Esophagus mucosa (tissue), 1 donor: ENCODE measurements at regions not wholly inside any gene's neighbourhood (a gene's known extent, or its start where the extent isn't known, plus 50 kb on each side); places are given as distances from the start of the nearest gene placed in this dataset.

Experiments
- ATAC-seq: fragments of 200-7000 bp; cut with Tn5 transposase; one replicate; pipeline ENCODE4 v1.9.1; 2020
- donor health status: DM: yes; HTN: yes; CAD: no.

DNA sequence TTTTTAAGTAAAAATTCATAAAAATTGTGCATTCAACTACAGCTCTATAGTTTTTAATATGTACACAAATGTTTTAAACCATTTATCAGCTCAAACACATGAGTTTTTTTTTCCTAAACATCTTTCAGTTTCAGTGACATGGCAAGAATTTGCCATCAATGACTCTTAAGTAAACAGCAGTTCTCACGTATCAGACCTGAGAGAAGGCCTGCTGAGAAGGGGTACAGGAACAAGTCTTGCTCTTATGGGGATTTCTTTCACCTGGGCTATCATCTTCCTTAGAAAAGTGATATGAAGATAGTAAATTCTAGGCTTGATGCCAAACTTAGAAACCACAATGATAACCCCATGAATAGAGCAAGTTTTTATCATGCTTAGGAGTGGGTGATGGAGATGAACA is 467.8 kb downstream of the ARL4A start:
- no peak for ATAC-seq

DNA sequence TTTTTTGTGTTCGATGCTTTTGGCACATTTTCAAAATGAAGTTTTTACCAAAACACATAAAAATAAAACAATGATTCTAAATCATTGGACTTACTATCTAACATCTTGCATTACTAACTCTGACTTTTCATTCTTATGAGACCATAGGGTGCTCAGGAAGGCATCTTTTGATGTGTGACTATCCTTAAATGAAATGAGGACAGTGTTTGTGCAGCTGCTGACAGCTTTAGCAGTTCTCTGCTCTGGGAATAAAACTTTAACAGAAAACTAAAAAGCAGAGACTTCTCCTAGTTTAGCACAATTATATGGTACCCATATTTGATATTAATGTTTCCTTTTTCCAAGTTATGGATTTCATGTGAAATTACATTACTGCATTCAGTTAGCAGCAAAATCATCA is 471.6 kb downstream of the ARL4A start:
- no peak for ATAC-seq

DNA sequence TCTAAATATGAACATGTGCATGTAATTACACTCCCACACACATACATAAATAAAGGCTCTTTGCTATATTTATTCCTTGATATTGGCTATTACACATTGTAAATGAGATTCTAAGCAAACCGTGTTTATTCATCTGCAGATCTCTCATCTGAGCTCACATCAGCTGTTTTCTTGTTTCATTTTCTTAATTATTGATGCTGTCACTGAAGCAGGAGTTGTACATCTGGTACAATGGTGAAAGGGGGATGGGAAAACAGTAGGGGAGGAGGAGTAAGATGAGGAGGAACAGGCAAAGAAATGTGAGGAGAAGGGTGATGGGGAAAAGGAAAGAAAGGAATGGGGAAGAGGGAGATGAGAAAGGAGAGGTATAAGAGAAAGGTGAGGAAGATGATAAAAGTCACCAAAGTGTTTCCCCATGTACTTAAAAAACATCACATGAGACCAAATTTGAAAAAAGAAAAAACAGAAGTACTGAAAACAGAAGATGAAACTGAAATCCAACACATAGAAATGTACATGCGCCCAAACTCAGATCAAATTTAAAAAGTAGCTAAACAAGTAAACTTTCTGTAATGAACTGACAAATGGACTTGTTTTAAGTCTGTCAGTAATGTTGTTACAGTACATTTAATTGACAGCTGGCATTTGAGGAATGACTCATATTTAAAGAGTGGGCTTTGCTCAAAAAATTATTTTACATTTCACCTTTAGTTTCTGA is 472.2 kb downstream of the ARL4A start:
- ATAC-seq = no peak

DNA sequence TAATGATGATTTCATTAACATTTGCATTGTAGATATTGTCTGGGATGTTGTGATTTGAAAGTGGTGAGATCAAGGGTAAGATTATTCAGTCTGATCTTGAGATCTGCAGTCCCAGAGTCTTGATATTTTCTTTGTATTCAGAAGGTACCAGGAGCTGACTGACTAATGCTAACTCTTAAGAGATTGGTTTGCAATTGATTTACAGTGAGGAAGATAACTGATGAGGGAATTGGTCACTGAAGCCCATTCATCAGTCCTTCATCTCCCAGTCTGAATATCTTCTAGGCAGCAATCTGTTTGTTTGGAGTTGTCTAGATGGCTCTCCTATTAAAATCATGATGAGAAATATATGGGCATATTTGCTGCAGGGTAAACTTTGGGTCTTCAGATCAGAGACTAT is 473.7 kb downstream of the ARL4A start:
- ATAC-seq = no peak

DNA sequence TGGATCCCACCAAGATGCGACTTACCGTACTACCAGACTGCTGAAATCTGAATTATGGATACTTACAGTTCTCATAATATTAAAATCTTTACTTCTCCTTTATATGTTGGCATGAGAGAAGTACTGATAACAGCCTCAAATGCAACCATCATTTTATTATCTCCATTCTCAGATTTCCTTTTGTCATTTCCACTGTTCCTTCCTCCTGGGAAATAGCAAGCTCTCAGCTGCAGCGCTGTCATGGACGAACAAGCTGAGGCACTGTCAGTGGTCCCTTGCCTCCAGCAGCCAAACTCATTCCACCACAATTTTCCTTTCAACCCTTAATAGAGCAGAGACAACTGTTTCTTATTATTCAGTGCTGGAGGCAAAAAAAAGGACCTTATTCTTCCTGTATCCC is 478.4 kb downstream of the ARL4A start:
- no peak for ATAC-seq

DNA sequence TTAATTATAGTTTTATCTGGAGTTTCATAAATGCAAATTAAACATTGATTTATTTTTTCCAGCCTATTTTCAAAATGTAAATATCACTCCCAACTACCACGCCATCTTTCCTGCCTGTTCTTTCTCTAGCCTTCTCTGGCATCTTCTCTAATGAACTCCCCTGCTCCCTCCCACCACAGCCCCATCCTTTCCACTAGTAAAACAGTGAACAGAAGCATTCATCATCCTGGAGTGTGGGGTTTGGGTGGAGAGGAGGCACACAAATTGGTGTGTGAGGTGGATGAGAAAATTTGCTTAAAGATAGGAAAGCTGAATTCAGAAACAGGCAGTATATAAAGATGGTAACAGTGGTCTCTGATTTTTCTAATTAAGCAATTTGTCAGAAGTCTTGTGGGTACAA is 479.4 kb downstream of the ARL4A start:
- ATAC-seq = no peak

DNA sequence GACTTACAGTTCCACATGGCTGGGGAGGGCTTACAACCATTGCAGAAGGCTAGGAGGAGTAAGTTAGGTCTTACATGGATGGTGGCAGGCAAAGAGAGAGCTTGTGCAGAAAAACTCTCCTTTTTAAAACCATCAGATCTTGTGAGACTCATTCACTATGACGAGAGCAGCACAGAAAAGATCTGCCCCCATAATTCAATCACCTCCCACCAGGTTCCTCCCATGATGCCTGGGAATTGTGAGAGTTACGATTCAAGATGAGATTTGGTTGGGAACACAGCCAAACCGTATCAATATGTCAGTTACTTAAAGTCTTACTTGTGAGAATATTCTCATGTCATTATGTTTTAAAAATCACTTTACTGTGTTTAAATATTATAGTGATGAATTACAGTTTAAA is 481.9 kb downstream of the ARL4A start:
- no peak for ATAC-seq

DNA sequence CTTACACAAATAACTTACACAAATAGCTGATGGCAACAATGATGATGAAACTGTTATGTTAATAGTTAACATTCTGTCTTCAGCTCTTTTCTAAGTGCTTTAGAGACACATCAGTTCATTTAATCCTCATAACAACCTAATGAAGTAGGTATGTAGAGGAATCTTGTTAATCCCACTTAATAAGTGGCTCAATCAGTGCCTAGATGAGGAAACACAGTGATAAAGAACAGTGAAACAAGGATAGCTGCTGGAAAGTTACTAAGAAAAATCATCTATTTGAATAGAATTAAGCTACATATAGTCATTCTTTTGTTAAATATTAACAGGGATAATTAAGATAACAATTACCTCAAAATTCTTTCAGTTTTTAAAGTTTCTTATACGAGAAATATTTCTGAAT is 487.6 kb downstream of the ARL4A start:
- no peak for ATAC-seq

DNA sequence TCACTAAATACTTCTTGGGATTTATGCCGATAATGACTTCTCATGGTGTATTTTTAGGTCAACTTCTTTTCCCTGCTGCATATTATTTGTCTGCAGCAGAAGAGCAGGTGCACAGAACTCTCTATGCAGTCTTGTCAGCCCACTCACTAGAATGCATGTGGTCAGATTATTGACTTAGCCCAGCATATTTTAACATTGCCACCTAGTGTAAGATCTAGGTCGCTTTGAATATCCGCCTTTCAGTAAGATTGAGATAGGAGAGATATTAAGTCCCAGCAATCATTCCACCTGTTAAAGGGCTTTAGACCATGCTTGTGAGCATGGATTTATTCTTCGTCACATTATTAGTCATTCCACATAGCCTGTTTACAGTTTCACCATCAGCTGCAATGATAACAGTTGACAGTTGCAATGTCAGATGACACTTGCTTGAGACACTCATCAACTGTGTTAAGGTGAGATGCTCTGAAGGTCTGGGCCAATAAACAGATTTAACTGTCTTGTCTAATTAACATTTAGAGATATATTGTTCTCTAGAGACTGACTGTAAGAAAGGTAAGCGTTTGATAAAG is 491.7 kb downstream of the ARL4A start:
- no peak for ATAC-seq

DNA sequence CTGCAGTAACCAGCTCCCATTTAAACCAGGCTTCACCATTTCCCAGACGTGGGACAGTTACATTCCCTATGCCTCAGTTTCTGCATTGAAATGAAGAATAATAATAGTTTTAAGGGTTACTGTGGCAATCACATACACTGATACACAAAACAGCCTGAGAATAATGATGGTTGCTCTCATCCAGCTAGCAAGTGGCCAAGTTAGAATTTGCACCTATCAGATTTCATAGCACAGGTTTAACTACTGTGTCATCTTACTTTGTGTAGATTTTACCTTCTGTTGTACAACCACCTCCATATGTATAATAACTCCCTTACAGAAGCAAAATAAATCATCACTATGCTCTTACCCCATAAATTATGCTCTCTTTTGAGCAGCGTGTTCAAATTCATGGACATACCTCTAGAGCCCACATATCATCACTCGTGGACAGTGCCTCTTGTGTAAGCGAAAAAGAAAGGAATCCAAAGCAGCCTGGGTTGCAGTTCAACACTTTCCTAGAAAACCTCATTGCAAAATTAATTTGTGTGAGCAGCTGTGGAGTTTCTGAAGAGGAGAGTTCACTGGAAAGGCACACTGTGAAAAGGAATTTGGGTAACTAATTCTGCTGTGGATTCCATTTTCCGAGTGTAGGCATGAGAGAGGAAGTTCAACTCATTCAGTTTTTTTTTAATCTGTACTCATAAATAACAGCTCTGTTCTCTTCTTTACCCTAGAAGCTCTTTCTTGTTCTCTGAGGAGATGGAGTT is 492.5 kb downstream of the ARL4A start:
- ATAC-seq = no peak

DNA sequence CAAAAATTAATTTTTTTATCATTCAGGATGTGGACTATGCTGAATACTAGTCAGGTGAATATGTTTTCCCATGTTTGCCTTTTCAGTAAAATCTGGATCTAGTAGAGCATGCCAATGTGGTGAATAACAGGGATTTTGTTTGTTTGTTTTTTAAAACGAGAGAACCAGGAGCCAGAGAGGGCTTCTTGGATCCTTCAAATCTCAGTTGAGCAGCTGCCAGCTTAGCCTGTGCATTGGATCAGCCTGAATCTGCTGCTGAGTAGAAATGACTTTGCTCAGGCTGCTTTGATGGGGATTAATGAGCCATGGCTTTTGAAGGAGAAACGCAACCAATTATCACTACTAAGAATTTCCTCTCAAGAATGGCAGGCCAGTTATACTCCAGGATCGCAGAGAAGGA is 493.8 kb downstream of the ARL4A start:
- no peak for ATAC-seq

DNA sequence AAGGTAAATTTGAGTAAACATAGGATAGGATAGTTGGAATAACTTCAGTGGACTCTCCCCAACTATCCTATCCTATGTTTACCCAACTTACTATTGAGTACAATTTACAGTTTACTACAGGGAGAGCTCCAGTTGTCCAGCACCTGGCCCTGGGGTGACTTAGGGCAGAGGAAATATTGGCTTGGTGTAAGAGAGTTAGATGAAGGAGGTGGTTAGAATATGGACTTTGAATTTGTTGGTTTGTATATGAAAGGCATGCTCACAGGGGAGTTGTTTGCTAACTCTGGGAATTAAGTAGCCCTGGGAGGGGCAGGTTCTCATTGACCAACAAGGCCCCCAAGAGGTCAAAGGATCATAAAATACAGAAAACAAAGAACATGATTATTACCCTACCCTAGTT is 497.7 kb downstream of the ARL4A start:
- ATAC-seq = no peak

DNA sequence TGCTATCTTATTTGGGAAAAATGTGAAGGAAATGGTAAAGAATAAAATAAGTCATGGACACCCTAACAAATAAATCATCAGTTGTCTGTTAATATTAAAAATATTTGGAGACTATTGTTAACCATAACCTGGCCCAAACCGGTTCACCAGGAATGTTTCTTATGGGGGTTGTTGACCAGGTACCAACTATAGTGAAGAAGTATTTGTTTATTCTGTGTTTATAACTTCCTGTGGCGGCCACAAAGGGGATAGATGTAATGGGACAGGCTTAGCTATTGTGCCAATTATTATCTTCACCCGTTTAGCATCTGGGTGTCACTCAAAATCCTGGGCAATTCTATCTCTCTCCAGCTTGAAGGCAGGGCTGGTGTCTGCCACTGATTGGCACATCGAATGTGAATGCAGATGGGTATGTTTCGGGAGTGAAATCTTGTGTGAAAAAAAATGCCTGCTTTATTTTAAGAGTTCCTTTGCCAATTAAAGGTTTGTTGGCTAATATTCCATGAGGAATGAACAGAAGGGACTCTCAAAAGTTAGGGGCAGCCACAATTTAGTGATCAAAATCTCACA is 500.9 kb downstream of the ARL4A start:
- no peak for ATAC-seq

DNA sequence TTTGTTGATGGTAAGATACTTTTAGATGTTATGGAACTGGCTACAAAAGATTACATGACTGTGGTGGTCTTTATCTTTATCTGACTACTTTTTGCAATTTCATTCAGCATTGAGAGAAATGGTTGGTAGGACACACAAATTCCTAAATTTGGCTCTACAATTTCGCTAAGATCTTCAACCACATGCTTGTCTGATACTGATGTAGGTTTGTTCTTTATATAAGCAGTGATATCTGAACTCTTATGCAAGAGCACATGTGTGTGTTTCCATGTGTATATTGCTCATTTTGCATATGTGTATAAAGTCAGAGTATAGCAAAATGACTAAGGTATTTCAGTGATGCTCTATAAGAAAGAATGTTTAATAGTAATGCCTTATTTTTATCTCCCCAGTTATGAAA is 501.5 kb downstream of the ARL4A start:
- ATAC-seq = no peak

DNA sequence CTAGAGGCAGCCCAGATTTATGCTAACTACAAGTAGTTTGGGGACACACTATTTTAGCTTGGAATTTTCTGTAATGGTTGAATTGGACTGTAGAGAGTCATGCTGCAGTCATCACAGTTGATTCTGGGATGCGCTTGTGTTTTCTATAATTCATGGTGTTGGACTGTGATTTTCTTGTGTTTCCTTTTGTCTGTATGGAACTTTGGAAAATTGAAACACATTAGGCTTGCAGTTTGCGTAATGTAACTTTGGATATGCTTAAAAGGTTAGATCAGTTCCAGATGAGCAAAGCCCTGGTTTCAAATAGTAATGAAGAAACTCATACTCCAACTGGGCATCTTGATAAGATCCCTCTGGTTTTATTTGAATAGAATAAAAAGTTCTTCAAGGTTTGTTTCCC is 502.2 kb downstream of the ARL4A start:
- no peak for ATAC-seq

DNA sequence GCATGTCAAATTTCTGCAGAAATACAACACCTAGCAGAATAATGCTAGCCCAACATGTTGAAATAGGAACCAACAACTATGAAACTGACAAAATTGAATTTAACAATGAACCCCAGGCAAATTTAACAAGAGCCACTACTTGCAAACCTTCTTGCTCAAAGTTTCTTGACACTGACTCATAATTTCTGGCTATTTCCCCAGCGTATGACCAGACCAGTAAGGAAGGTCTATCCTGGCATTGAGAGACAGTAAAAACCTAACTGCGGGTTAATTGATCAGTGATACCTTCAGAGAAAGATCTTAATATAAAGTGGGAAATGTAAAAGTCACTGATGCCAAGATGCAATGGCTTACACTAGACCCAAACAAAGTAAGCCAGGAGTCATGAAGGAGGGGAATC is 510.1 kb downstream of the ARL4A start:
- no peak for ATAC-seq

DNA sequence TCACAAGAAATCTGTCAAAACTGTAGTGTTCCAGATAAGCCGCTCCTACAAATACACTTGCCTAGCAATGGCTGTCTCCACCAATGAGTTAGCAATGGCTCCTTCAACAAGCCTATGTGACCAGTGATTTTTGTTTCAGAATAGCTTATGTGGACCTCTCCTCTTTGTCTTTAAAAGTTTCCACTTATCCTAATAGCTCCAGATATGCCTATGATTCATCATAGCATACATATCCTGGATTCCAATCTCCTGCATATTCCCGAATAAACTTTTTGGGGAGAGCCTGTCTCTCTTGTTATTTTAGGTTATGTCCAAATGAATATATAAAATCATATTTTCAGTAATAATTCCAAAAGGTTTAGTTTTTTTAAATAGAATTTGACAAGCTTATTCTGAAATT is 510.6 kb downstream of the ARL4A start:
- ATAC-seq = no peak

DNA sequence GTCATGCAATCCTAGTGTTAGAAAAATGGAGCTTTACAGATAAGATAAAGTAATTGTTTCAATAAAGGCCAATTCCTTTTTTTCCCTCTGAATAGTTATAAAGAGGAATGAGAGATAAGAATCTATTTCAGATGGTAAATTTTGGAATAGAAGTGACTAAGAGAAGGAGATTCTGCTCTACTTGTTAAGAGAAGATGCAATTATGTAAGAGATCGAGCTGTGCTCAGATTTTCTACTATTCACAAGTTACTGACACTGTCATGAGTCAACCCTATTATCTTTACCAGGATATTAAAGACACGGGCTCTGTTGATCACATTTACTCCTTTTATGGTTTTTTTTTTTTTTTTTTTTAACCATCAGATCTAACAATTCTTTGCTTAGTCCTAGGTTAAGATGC is 511.3 kb downstream of the ARL4A start:
- ATAC-seq = no peak

DNA sequence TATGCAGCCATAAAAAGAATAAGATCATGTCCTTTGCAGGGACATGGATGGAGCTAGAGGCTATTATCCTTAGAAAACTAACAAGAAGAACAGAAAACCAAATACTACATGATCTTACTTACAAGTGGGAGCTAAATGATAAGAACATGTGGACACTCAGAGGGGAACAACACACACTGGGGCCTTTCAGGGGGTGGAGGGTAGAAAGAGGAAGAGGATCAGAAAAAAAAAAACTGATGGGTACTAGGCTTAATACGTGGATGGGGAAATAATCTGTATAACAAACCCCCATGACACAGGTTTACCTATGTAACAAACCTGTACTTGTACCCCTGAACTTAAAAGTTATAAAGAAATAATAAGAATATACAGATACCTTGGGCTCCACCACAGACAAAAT is 514.2 kb downstream of the ARL4A start:
- no peak for ATAC-seq

DNA sequence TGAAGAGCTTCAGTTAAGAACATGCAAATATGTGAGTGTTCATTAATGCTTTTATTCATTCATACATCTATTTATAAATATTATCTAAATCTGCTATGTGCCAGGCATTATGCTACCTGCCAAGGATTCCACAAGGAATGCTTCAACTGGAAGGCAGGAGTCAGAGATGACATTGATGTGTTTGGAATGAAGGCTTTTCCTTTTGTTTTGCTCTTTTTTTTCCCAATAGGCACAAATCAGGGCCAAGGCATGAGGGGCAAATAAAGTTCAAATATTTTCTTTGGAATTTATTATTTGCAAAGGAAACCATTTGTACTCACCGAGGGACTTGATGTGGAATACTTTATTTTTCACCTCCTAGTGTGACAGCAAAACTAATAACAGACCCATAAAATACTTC is 530.3 kb downstream of the ARL4A start:
- no peak for ATAC-seq

DNA sequence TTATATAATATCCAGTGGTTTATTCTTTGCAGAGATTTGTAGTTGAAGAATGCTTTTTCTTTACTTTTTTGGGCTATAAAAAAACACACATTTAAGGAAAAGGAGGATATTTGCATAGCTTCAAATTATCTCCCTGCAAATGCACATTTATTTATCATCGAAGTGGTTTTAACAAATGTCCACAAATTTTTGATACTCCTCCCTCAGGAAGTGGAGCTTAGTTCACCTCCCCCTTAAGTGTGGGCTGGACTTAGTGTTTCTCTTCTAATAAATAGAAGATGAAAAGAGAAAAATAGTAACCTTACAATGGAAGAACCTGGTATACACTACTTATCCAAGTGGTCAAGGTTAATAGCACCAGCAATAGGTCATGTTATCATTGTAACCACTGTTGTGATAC is 537.6 kb downstream of the ARL4A start:
- no peak for ATAC-seq

DNA sequence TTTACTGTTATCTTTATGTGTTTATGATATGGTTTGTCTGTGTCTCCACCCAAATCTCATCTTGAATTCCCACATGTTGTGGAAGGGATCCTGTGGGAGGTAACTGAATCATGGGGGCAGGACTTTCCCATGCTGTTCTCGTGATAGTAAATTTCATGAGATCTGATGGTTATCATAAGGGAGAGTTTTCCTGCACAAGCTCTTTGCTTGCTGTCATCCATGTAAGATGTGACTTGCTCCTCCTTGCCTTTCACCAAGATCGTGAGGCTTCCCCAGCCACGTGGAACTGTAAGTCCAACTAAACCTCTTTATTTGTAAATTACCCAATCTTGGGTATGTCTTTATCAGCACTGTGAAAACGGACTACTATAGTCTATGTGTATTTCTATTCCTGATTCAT is 539.0 kb downstream of the ARL4A start:
- no peak for ATAC-seq

DNA sequence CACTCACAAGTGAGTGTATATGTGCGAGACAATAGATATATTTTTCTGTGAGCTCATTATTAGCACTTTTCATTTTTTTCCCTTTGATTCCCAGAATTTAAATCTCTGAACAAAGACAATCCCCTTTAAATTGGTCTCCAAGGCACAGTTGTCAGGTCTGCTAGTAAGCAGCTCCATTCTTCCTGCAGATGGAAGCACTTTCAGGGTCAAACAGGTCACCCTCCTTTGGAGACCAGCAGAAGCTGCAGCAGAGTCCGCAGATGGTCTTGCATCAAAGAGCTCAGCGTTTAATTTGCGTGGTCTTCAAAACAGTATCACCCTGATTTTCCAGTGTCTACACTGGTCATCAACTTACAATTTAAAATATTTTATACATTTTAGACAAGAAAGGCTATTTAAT is 543.8 kb downstream of the ARL4A start:
- ATAC-seq = no peak

DNA sequence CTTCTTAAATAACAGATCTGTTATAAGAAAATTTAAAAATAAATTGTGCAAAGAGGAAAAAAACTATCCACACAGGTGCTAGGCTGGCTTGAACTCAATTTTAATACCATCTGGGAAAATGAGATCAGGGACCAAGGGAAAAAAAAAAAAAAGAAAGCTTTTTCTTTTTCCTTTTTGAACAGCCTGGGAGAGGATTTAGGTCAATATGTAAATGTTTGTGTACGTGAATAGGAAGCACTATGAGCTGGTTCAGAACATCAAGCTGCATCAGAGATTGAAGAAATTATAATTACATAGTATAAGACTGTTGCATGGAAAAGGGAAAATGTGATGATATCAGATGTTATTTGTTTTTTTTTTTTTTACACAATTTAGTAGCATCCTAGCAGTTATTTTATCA is 548.0 kb downstream of the ARL4A start:
- ATAC-seq = no peak
